ENCODE measurements at regions not wholly inside any gene's neighbourhood (a gene's known extent, or its start where the extent isn't known, plus 50 kb on each side); places are given as distances from the start of the nearest gene placed in this dataset. TPM values are rescaled to one million over a fixed set of nuclear protein-coding genes. Genes with fewer than 3 reads are reported as not detected.
"Not testable (repeated sequence)": the region's sequence is repeated elsewhere in the genome, so short reads cannot be mapped to it uniquely, and the experiment has no call there.

GRCh38 chr9:38123359-38123758, 54.3 kb upstream of the SHB start:
- DNase-seq: not testable (repeated sequence)

- DNase-seq: no peak
Measured at GRCh38 chr9:38120961-38121360, 51.9 kb upstream of the SHB start.

DNA sequence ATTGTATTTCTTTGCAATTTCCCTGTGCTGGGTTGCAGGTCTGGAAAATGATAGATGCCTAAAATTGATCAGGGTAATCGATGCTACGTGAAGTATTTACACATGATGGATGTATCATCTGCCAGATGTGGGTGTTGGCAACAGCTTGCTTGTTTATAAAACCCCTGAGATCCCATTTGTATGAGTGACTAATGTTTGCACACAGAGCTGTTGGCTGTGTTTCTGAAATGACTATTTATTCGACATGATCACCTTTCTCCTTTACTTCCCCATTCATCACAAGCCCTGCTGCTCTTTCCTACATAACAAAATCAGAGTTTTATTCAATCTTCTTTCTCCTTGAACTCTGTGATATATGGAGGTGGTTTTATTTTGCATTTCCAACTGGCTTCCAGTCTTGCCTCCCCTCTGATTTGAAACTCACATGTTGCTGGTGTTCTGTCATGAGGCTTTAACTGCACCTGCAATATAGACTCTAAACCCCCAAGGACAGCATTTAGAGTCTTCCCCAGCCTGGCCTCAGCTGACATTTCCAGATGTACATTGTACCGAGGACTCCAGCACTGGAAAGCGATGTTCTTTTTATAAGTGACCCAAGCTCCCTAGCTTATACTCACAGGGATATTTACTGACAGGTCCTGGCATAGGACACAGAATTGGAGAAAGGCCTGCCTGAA, 50.7 kb upstream of the SHB start:
- DNase-seq: no peak

DNA sequence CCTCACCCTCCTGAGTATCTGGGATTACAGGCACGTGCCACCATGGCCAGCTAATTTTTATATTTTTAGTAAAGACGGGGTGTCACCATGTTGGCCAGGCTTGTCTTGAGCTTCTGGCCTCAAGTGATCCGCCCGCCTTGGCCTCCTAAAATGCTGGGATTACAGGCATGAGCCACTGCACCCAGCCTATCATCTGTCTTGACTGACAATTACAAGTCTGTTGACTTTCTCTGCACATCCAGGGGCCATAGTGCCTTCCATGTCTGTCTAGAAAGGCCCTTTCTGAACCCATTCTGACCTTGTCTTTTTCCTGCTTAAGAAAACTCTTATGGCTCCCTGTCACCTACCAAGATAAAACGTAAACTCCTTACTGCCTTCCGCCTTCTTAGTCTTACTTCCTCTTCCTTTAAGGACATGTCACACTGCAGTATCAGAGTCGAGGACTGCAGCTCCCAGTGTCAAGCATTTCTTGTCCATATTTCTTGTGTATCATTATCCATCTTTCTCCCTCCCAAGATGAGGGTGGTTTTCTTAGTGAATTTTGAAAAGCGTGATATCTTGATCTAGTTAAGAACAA, 49.9 kb upstream of the SHB start:
- DNase-seq: no peak

Small RNAs in the stretch of these regions (small RNA-seq; reads per million reads assigned to genes)
- not detected for gene RF00096
